ENCODE measurements at regions not wholly inside any gene's neighbourhood (a gene's known extent, or its start where the extent isn't known, plus 50 kb on each side); places are given as distances from the start of the nearest gene placed in this dataset.

DNA sequence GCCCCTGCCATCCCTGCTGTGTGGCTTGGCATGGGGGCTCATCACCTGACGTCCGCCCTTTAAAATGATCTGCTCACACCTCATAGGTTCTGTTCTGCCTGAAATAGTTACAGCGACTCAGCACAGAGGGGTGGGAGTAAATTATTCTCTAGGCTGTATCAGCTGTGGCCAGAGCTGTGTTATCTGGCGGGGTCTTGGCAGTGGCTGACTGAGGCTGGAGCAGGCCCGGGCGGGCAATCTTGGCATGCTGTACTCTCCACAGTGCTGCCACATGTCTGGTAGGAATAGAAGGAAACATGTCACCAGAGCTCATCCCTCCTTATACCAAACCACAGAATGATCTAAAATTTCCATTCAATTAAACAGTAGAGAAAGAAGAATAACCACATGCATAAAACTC, 499.9 kb upstream of the LMCD1 start:
- no peaks in the 10 kb centered on the region for H3K9me3 Mint-ChIP-seq
- no peak overlapping the region for H3K27ac Mint-ChIP-seq
- DNase-seq (ENCODE audit: low spot score in 2 of 2, unreplicated experiment in 2 of 2) = no peak
- TF ChIP-seq, protein P1, sequence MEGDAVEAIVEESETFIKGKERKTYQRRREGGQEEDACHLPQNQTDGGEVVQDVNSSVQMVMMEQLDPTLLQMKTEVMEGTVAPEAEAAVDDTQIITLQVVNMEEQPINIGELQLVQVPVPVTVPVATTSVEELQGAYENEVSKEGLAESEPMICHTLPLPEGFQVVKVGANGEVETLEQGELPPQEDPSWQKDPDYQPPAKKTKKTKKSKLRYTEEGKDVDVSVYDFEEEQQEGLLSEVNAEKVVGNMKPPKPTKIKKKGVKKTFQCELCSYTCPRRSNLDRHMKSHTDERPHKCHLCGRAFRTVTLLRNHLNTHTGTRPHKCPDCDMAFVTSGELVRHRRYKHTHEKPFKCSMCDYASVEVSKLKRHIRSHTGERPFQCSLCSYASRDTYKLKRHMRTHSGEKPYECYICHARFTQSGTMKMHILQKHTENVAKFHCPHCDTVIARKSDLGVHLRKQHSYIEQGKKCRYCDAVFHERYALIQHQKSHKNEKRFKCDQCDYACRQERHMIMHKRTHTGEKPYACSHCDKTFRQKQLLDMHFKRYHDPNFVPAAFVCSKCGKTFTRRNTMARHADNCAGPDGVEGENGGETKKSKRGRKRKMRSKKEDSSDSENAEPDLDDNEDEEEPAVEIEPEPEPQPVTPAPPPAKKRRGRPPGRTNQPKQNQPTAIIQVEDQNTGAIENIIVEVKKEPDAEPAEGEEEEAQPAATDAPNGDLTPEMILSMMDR (IDR thresholded peaks at IDR 0.05; ENCODE audit: unreplicated experiment) = no peak
- no peaks in the 10 kb centered on the region for H3K4me1 Mint-ChIP-seq
- no peak overlapping the region for H3K4me3 Mint-ChIP-seq
- H3K27me3 Mint-ChIP-seq (ENCODE audit: low read depth) = peaks cover 2% of the 10 kb centered on the region
- H3K36me3 Mint-ChIP-seq = no peaks in the 10 kb centered on the region

DNA sequence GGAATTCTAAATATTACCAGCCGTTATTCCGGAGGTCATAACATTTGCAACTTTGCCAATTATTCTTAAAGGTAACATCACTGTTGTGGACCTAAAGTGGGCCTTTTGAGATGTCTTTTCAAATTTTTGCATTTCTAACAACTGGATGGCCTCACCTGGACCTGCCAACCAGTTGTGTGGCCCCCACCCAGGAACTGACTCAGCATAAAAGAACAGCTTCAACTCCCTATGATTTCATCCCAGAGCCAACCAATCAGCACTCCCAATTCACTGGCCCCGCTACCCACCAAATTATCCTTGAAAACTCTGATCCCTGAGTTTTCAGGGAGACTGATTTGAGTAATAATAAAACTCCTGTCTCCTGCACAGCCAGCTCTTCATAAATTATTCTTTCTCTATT, 489.7 kb upstream of the LMCD1 start:
- H3K36me3 Mint-ChIP-seq = no peaks in the 10 kb centered on the region
- no peaks in the 10 kb centered on the region for H3K4me1 Mint-ChIP-seq
- no peak for DNase-seq (ENCODE audit: low spot score in 2 of 2, unreplicated experiment in 2 of 2)
- no peak overlapping the region for H3K27ac Mint-ChIP-seq
- TF ChIP-seq, protein P1 (IDR thresholded peaks at IDR 0.05; ENCODE audit: unreplicated experiment) = no peak
- peaks cover 6% of the 10 kb centered on the region for H3K9me3 Mint-ChIP-seq
- H3K27me3 Mint-ChIP-seq (ENCODE audit: low read depth) = no peaks in the 10 kb centered on the region
- no peak overlapping the region for H3K4me3 Mint-ChIP-seq

DNA sequence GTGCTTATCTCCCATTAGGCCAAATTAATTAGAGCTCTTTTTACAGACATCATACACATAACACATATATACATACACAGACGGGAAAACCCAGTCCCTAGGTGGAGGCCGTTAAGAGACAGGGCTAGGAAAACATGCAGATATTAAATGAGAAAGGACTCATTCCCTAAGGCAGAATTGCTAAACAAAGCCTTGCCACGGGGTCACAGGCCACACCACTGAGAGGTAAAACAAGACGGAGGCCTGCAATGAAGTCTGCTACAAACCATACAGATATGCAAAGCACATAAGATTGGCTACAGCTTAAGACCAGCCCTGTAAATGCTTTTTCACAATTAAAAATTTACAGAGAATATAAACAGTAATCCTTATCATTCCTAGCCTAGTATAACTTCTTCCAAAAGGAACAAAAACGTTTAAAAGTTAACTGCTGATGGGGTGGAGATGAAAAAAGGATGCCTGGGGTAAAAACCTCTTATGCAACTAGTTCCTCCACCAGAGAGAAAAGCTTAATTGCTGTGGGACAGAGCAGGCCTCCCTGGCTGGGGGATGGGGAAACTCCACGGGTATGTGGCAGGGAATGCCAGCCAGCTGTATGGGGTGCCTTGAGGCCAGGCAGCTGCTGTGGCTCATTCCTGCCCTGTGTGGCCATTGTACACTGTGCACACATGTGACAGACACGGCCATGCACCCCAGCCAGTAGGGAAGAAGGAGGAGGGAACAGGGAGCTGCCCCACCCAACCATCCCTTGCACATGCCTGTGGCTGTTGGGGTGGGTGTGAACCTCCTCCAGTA, 481.4 kb upstream of the LMCD1 start:
- Mint-ChIP-seq H3K36me3 (peaks cover 4% of the 10 kb centered on the region), H3K9me3 (peaks cover 44% of the 10 kb centered on the region), H3K4me1 (no peaks in the 10 kb centered on the region), H3K27me3 (ENCODE audit: low read depth) (no peaks in the 10 kb centered on the region), H3K27ac (no peak overlapping the region), H3K4me3 (no peak overlapping the region)
- TF ChIP-seq, protein P1 (IDR thresholded peaks at IDR 0.05; ENCODE audit: unreplicated experiment) = no peak
- DNase-seq (ENCODE audit: low spot score in 2 of 2, unreplicated experiment in 2 of 2) = no peak

DNA sequence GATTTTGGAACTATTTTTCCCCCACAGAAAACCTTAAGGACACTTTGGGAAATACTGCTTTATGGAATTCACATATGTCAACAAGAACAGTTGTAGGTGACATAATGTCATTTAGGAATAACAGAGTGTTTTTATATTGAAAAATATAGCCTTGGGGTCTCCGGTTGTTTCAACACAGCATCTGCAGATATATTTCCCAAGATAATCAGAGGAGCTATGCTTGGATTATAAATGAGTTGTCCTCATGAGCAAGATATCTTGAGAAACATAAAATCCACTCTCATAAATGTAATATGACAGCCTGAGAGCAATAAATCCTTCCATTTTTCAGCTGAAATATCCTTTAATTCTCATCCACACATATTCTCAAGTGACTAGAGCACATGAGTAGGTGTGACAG, 473.7 kb upstream of the LMCD1 start:
- Mint-ChIP-seq H3K27ac (no peak overlapping the region), H3K36me3 (peaks cover 2% of the 10 kb centered on the region), H3K4me3 (no peak overlapping the region), H3K9me3 (peaks cover 34% of the 10 kb centered on the region), H3K4me1 (no peaks in the 10 kb centered on the region), H3K27me3 (ENCODE audit: low read depth) (no peaks in the 10 kb centered on the region)
- TF ChIP-seq, protein P1 (IDR thresholded peaks at IDR 0.05; ENCODE audit: unreplicated experiment) = no peak
- DNase-seq (ENCODE audit: low spot score in 2 of 2, unreplicated experiment in 2 of 2) = no peak

DNA sequence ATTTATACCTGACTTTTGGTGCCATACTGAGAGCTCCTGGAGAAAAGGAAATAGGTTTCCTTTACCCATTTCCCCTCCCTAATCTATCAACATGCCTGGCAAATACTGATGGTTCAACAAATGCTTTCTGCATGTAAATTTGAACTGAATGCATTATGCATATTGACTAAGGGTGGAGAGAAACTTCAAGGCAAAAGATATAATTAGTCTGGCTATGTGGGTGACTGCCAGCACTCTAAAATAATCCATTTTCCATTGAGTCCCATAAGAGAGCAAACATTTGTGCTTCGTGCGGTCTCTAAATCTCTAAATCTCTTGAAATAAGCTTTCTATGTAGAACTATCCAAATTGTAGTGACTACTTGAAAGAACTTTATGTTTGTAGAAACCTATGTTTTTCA, 451.3 kb upstream of the LMCD1 start:
- TF ChIP-seq, protein P1 (IDR thresholded peaks at IDR 0.05; ENCODE audit: unreplicated experiment) = no peak
- Mint-ChIP-seq H3K27ac (no peak overlapping the region), H3K4me3 (no peak overlapping the region), H3K4me1 (no peaks in the 10 kb centered on the region), H3K36me3 (no peaks in the 10 kb centered on the region), H3K27me3 (ENCODE audit: low read depth) (peaks cover 4% of the 10 kb centered on the region), H3K9me3 (peaks cover 4% of the 10 kb centered on the region)
- no peak for DNase-seq (ENCODE audit: low spot score in 2 of 2, unreplicated experiment in 2 of 2)

Data from mesothelial cell of epicardium (in vitro differentiated cells).